GM12874 (cell line): ENCODE measurements at regions not wholly inside any gene's neighbourhood (a gene's known extent, or its start where the extent isn't known, plus 50 kb on each side); places are given as distances from the start of the nearest gene placed in this dataset.

Experiments used
- TF ChIP-seq, protein P1 (sequence below): IDR thresholded peaks from 2 replicates; pipeline ENCODE4 v1.5.1; 2011; ENCODE audit warnings: low read depth, mild to moderate bottlenecking, control low read depth, low read length, moderate library complexity; ENCODE audit not compliant: insufficient read depth

DNA sequence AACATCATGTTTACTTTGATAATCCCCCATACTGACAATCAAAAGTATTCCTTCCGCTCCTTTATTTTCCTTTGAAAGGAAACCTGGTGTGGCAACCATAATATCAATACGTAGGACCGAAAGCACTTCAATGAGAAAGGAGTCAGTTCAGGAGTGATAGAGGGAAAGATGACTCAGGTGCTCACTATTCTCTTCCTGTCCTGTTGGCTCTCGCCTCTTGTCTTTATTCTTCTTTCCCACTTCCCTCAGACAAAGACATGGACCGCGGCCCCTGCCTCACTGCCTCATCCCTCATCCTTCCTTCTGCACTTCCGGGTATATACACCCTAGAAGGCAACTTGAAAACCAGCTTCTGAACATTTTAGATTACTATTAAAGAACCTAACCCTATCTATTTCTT lies 49.8 kb upstream of the TNIP3 start:
- TF ChIP-seq, protein P1, sequence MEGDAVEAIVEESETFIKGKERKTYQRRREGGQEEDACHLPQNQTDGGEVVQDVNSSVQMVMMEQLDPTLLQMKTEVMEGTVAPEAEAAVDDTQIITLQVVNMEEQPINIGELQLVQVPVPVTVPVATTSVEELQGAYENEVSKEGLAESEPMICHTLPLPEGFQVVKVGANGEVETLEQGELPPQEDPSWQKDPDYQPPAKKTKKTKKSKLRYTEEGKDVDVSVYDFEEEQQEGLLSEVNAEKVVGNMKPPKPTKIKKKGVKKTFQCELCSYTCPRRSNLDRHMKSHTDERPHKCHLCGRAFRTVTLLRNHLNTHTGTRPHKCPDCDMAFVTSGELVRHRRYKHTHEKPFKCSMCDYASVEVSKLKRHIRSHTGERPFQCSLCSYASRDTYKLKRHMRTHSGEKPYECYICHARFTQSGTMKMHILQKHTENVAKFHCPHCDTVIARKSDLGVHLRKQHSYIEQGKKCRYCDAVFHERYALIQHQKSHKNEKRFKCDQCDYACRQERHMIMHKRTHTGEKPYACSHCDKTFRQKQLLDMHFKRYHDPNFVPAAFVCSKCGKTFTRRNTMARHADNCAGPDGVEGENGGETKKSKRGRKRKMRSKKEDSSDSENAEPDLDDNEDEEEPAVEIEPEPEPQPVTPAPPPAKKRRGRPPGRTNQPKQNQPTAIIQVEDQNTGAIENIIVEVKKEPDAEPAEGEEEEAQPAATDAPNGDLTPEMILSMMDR: no peak
